GM21723 (cell line): ENCODE measurements at regions not wholly inside any gene's neighbourhood (a gene's known extent, or its start where the extent isn't known, plus 50 kb on each side); places are given as distances from the start of the nearest gene placed in this dataset.

Source experiments
- ATAC-seq: cut with Tn5 transposase; IDR thresholded peaks from one replicate; pipeline ENCODE4 v1.9.1; 2021; ENCODE audit warnings: mild to moderate bottlenecking, moderate library complexity; ENCODE audit not compliant: unreplicated experiment

DNA sequence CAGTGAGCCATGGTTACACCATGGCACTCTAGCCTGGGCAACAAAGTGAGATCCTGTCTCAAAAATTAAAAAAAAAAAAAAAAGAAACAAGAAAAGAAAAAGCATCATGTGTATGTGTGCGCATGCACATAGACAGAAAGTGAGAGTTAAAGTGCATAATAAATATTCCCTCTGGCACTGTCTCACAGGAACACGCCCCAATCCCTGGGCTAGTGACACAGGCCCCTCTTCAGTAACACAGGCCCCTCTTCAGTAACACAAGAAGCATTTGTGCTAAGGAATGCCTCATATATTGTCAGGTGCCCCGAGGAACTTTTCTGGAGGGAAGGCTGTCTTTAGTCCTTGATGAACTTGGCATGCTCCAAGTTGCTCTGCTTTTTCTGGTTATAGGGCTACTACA is 57.5 kb downstream of the RPL27A start:
- ATAC-seq, result no peak

DNA sequence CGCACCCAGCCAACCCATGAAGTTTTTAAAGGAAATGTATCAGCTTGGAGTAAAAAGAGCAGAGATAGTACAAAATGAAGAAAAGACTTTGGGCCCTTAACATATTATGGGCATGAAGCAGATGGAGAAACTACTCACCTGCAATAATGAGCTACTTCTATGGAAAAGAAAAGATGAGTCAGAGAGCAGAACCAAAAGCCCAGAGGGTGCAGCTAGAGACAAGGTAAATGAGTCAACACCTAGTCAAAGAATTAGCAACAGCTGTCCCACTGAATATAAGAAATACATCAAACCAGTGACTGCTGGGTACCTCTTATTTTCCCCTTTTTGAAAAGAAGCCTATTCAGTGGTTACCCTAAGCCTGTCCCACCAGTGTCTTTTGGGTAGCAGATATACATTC is 61.8 kb downstream of the RPL27A start:
- no peak for ATAC-seq

DNA sequence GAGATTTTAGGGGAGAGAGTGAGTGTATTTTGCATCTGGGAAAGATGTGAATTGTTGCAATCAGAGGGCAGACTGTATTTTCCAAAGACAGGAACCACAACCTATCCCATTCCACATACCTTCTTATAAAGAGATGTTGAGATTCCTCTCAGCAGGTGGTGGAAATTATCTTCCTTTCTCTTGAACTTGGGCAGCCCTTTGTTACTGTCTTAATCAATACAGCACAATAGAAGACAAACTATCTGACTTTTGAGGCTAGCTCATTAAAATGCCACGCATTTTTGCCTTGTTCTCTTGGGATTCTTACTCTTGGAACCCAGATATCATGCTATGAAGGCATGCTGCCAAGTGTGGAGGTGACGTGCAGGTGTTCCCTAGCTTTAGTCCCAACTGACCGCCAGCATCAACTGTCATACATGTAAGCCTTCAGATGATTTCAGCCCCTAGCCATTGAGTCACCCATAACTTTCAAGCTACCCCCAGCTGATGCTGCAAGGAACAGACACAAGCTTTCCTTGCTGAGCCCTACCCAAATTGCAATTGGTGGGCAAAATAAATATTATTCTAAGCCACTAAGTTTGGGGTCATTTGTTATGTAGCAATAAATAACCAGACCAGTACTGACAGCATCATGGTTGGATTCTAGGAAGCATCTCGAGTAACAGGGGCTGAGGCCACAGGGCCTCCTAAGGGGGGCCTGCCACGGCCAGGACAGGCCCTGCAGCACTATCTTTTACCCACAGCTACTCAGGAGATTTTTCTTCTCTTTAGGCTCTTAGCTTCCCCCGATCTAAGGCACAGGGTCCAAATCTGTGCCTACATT is 63.0 kb downstream of the RPL27A start:
- ATAC-seq, result no peak

DNA sequence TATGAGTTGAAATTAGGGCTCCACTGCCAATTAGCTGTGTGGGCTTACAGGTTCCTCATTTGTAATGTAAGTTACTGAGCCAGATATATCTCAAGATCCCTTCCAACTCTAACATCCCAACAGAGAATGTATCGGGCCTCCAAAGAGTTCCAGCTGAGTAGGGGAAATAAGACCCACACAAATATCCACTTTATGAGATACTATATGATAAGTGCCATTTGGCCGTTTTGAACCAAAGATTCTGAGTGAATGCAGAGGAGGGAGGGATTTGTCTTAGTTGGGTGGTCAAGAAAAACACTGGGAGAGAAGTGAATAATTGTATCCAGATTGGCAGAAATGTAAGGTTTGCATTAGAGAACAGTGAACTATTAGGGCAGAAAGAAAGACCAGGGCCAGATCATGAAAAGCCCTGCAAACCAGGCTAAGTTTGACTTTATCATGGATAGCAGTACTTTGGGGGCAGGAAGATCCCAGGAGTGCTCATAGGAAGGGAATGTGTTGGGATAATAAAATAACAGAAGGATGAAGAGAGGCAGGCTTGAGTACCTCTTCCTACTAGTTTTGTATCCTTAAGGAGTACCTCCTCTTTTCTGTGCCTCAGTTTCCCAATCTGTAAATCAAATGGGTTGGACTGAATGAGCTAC is 63.9 kb downstream of the RPL27A start:
- ATAC-seq, result no peak

DNA sequence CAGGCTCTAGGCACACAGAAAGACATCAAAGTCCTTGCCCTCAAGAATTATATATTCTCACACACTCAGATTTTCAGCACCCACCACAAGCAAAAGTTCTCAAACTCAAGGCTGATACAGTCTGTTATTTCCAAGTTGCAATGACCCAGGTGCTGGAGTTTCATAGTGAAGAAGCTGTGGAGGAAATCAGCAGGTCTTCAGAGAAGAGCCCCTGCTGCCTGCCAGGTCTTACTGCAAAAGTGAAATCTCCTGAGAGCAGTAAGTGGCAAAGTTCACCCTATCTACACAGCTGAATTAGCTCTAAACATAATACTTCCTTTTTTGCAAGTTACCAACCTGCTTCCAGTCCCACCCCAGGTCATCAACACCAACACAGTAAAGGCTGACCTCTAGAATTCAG is 64.6 kb downstream of the RPL27A start:
- ATAC-seq, result no peak

DNA sequence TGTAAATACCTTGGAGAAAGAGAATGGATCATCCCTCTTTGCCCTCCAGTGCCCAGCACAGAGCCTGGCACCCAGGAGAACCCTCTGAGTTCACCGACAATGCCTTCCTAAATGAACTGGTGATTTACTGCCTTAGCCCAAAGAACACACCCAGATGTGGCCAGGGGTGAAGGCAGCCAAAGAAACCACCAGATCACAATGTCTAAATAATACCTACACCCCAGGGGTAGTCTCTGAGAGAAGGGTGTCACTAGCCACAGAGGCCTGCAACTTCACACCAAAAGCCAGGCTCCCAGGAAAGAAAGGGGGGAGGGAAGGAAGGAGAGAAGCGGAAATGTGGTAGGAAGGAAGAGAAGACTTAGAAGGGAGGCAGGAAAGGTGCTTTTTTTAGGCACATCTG is 65.7 kb downstream of the RPL27A start:
- ATAC-seq, result no peak

DNA sequence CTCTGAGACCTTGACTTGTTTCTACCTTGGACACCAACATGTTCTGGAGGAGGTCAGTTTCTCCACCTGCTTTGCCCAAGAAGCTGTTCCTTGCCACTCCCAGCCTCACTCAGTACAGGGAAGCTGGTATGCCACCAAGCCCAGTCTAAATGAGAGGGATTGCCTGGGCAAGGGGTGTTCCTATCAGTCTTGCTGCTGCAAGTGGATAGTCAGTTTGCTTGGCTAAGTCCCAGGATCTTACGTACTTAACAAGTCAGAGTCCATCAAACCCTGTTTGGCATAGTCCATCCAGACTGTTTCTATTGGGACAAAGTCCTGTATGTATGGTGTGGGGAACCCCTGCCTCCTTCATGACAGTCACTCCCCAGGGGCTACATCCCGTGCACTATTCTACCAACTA is 66.6 kb downstream of the RPL27A start:
- no peak for ATAC-seq

DNA sequence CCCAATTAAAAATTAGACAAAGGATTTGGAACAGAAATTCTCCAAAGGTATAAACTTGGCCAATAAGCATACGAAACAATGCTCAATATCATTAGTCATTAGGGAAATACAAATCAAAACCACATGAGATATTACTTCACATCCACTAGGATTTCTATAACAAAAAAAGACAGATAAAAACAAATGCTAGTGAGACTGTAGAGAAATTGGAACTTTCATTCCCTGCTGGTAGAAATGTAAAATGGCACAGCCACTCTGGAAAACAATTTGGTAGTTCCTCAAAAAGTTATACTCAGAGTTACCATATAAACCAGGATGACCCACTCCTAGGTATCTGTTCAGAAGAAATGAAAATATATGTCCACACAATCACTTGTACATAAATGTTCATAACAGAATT is 71.6 kb downstream of the RPL27A start:
- no peak for ATAC-seq

DNA sequence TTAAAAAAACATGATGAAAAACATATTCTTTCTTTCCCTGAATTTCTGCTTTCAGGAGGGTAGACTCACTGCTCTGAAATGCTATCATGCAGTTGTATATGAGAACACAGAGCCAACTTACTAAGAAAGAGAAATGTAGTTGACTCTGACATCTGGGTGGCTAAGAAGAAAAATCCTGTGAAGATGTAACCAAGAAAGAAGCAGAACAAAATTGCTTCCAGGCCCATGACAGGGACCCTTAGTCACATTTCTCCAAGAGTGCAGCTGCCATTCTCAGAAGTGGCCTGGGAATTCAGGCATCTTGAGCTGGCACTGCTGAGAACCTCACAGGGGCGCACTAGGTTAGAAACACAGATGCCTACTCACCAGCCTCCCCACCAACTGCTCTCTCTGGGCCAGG is 73.6 kb downstream of the RPL27A start:
- ATAC-seq, result no peak

DNA sequence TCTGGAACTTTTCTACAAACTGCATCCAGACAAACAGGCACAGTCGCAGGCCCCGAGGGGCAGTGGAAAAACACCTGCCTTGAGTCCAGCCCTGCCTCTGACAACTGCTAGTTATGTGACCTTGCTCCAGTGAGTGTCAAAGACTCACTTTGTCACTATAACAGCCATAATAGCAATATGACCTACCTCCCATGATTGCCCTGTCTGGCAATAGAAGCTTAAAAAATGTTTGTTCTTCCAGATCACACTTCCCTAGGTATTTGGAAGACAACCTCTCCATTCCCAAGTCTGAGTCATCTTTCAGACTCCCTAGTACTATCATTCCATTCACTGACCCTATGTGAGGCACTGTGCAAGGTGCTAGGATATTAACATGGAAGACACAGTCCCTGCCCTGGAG is 74.5 kb downstream of the RPL27A start:
- ATAC-seq, result no peak

DNA sequence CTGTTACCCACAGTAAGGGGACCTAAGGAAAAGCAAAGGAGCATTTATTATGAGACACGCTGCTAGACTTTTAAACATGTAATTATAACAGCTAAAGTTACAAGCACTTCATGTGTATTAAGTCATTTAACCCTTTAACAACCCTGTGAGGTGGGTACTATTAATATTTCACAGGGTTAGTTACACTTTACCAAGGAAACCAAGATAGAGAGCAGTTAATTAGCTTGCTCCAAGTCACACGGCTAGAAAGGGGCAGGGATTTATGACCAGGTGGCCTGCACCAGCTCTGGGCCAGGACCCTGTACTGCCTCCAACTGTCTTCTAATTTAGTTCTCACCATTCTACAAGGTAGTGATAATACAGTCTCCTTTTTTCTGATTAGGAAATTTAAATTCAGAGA is 74.9 kb downstream of the RPL27A start:
- ATAC-seq, result no peak

DNA sequence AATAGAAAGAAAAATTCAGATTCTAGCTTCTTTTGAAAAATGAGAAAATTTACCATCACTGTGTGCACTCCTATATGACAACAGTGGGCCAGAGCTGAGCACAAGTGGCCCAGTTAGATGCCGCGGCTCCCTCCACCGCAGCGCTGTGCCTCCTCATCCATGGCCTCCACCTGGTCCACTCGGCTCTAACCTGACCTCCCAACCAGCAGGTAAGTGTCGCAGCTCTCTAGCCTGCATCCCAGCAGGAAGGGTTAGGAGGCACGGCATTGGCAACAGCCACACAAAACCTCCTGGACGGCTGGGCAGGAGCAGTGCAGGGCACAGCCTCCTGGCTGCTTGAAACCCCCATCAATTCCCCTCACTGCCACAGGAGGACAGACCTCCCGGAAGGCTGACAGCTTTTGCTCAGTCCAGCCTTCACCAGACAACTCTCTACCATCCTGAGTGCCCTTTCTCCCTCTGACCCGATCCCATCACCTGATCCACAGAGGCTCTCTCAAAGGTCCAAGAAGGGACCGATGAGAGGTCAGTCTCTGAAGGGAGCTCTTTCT is 76.1 kb downstream of the RPL27A start:
- no peak for ATAC-seq

DNA sequence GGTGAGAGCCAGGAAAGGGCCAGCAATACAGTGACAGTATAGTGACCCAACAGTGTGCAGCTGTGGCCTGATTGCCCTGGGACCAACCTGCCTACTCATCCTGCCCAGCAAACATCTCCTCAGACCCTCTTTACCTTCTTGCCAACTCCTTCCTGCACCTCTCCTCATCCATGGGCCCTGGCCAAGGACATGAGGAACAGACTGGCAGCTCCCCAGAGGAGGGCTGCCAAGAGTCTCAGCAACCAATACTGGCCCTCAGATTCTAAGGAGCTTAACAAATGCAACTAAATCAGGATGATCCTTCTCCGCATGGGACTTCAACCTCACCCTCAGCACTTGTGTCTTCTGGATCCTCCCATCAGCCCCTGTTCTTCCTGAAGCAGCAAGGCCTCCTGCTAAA is 77.0 kb downstream of the RPL27A start:
- no peak for ATAC-seq

DNA sequence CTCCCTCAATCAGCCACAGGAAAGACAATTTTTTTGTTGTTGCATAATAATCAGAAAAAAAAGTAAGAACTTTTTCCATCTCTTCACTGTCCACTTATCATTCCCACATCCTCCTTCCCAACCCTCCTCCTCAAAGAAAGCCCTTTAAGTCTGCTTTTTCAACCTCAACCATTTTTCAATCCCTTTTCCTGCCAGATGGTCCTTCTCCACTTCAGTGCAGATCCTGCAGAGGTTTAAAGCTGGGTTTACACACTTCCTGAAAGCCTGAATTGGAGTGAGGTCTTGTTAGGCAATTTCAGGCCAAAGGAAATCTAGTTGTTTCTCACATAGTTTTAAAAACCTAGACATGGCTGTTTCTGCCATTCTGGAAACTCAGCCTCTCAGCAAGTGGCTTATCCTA is 78.3 kb downstream of the RPL27A start:
- ATAC-seq, result no peak

DNA sequence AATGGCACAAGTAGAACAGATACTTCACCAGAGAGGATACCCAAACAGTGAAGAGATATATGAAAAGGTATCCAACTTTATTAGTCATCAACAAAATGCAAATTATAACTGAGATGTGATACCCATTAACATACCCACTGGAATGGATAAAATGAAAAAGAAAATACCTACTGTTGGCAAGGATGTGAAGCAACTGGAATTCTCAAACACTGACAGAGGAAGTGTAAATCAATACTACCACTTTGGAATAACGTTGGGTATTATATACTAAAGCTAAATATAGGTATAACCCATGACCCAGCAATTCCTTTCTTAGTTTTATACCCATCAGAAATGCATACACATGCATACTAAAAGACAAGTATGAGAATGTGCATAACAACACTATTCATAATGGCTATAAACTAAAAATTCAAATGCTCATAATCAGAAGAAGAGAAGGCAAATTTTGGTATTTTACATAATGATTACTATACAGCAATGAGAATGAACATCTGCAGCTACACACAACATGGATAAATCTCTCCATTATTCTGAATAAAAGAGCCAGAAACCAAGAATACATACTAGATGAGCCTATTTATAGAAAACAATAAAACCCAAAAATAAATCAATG is 80.6 kb downstream of the RPL27A start:
- ATAC-seq, result no peak

DNA sequence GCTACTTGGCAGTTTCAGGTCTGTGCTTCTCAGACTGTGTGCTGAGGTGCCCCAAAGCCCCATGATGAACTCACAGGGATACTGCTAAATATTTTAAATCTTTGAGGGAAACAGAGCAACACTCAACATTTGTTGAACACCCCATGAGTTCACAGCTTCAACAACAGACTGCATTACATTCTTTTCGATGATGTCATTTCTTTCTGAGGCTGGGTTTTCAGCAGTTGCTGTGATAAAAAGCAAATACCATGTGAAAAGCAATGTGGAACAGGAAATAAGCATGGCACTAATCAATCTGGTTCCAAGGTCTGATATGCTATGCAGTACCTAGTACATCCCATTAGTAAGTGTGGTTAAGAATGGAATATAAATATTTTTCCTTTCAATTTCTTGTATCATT is 82.7 kb downstream of the RPL27A start:
- no peak for ATAC-seq

DNA sequence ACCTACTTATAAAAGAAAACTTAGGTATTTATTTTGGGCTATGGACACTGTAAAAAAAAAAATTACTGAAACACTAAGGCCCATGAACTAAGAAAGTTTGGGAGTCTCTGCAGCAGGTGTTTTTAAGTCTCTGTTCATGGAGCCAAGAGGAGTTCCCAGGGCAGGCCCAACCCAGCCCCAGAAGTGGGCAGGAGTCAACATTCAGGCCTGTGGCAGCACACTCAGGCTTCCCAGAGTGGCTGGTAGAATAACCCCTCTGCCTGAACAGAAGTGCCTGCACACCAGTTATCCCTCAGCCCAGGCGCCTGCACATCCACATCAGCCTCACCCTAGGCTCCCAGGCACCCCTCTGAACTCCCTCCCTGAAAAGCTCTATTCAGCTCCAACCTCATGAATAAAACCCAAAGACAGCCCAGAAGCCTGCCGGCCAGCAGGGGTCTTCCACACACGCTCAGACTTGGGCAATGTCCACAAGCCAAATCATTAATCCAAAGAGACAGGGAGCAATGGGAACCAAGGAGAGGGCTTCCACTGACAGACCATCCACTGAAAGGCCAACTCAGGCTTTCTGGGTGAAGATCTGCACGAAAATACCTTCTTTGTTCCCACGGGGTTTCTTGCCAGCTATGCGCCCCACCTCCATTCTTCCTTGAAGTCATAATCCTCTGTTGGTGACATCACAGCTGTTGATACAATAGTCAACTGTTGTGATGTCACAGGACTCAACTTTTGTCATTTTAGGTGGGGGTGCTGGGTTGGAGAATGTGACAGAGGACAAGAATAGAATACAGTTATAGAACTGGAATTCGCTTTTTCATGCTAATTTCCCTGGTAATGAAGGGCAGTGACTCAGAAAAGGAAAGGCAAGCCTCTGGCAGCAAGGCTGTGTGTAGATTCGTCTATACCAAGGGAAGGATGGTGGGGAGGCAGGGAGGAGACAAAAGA is 83.7 kb downstream of the RPL27A start:
- ATAC-seq, result no peak

DNA sequence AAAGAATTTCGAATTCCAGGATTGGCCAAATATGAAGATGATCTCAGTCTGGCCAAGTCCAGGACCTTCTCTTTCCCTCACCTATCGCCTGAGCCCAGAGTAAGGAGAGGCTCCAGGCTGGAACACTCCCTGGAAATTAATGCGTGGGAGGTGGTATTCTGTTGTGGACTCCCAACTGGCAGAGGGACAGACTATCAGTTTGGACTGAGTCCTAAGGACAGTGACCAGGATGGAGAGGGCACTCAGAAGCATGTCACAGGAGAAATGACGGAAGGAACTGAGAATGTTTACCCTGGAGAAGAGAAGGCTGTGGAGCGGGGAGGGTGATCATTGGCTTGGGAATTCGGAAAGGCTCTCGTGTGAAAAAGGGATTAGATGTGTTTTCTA is 84.4 kb downstream of the RPL27A start:
- ATAC-seq, result no peak

DNA sequence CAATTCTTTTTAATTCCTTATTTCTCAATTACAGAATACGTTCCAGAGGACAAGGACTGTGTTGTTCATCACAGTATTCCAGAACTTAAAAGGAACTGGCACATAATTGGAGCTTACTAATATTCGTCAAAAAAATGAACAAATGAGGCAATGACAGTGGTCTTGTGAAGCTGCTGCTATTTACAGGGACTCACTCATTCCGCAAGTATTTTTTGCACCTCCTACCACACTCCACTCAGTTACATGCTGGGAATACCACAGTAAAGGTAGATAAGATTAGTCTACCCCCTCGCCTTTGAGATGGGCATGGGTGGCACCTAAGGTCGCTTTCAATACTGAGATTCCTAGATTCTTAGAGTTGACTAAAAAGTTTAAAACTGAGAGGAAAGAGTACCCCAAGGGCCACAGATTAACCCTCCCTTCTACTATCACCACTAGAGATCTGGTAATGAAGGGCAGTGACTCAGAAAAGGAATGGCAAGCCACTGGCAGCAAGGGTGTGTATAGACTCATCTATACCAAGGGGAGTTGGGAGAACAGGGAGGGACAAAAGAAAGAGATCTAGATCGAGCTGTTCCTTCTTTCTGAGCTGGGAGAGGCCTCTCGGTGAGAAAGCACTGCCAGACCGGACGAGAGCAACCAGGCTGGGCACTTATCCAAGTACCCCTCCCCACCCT is 85.0 kb downstream of the RPL27A start:
- no peak for ATAC-seq

DNA sequence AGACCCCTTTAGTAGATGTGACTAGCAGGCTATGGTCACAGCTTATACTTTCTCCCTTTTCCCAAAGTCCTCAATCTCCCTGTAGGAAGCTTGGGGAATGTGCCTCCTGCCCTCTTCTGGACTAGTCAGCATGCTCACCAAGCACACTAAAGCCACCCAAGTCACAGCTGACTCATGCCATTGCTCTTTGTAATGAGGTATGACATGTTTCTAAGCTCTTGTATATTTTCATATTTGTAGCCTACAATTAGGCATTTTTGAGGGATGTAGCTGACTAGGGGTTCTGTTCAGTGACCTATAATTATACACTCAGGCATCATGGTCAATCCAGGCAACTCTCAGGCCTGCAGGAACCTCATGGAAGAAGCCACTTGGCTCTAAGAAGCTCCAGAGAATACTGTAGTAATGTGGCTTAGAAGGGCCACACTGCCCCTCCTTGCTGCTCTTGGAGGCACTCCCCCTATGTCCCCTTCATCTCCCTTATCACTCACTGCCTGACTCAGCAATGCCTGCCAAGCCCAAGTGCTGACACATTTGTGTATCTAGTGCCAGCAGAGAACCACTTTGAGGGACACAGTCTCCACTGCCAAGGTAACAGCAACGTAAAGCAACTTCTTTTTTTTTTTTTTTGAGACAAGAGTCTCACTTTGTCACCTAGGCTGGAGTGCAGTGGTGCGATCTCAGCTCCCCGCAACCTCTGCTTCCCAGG is 86.2 kb downstream of the RPL27A start:
- ATAC-seq, result no peak
